HG03469 (cell line): ENCODE measurements at regions not wholly inside any gene's neighbourhood (a gene's known extent, or its start where the extent isn't known, plus 50 kb on each side); places are given as distances from the start of the nearest gene placed in this dataset.
"Not testable (repeated sequence)": the region's sequence is repeated elsewhere in the genome, so short reads cannot be mapped to it uniquely, and the experiment has no call there.

Source experiments
- ATAC-seq: cut with Tn5 transposase; IDR thresholded peaks from one replicate; pipeline ENCODE4 v1.9.1; 2021; ENCODE audit warnings: mild to moderate bottlenecking, moderate library complexity, moderate number of reproducible peaks; ENCODE audit not compliant: unreplicated experiment

DNA sequence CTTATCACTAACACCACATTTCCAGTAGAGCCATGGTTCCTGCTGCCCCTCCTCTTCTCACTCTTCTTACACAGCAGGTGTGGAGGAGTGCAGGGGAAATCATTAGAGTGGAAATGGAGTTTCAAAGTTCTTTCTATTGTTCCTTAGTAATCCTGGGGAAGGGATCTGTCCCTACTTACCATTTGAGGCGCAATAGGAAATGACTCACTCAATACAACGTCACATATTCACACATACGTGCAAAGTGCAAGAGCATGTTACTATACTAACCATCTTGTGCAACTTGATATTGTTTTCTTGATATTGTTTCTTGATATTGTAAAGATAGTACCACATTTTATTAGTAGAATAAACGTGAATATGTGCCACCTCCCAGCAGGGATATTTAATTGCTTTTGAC lies 1010.2 kb downstream of the DNAJB9 start:
- ATAC-seq, result no peak

GRCh38 chr7:109582211-109582610 lies 1012.5 kb downstream of the DNAJB9 start:
- ATAC-seq, result no peak

DNA sequence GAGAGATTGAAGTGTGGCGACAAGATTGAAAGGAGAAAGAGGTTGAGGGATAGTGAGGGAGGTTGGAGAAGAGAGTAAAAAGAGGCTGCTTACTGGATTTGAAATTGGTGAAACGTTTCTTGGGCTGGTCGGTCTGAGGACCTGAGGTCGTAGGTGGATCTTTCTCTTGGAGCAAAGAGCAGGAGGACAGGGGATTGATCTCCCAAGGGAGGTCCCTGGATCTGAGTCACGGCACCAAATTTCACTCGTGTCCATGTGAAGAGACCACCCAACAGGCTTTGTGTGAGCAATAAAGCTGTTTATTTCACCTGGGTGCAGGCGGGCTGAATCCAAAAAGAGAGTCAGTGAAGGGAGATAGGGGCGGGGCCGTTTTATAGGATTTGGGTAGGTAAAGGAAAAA lies 1027.3 kb downstream of the DNAJB9 start:
- ATAC-seq, result not testable (repeated sequence)

- ATAC-seq, result no peak
Observed at GRCh38 chr7:109611656-109612055, 1042.0 kb downstream of the DNAJB9 start.

DNA sequence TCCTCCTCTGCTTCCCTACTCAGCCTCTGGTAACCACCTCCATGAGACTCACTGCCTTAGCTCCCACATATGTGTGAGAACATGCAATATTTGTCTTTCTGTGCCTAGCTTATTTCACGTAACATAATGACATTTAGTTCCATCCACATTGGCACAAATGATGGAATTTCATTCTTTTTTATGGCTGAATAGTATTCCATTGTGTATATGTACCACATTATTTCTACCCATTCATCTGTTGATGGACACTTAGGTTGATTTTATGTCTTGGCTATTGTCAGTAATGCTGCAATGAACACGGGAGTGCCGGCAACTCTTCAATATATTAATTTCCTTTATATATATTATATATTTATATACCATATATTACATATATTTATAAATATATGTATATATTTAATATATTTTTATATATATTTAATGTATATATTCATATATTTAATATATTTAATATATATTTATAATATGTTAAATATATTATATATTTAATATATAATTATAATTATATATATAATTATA lies 1046.9 kb downstream of the DNAJB9 start:
- no peak for ATAC-seq

DNA sequence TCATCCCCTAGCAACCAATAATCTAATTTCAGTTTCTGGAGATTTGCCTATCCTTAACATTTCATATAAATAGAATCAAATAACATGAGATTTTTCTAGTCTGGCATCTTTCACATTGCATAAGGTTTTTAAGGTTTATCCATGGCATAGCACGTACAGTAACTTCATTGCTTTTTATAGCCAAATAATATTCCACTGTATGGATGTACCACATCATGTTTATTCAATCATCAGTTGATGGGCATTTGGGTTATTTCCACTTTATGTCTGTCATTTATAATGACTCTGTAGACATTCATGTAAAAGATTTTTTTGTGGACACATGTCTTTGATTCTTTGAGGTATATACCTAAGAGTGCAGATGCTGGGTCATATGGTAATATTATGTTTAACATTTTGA lies 1052.6 kb downstream of the DNAJB9 start:
- no peak for ATAC-seq

- not testable (repeated sequence) for ATAC-seq
Observed at GRCh38 chr7:109632890-109633289, 1063.2 kb downstream of the DNAJB9 start.

- ATAC-seq, result no peak
Observed at GRCh38 chr7:109635374-109635773, 1065.7 kb downstream of the DNAJB9 start.

- no peak for ATAC-seq
Observed at GRCh38 chr7:109637428-109637990, 1067.8 kb downstream of the DNAJB9 start.

GRCh38 chr7:109638321-109638720 lies 1068.6 kb downstream of the DNAJB9 start:
- ATAC-seq, result no peak

DNA sequence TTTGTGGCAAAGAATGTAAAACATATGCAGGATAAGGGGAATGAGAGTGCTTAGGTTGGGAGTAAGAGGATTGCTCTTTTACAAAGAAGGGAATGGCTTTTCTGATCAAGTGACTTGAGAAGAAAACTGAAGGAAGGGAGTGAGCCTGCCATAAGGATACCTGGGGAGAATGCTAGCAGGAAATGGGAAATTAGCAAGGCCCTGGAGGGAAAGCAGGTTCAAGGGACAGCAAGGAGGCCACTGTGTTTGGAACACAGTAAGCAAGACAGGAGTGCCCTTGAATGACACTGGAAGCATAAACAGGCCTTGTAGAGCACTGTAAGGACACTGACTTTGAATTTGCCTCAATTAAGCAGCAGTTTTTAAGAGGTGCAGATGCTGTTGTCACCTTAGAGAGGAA lies 1069.9 kb downstream of the DNAJB9 start:
- no peak for ATAC-seq

- no peak for ATAC-seq
Observed at GRCh38 chr7:109641445-109641844, 1071.8 kb downstream of the DNAJB9 start.

- ATAC-seq, result no peak
Observed at GRCh38 chr7:109646124-109646523, 1076.5 kb downstream of the DNAJB9 start.

DNA sequence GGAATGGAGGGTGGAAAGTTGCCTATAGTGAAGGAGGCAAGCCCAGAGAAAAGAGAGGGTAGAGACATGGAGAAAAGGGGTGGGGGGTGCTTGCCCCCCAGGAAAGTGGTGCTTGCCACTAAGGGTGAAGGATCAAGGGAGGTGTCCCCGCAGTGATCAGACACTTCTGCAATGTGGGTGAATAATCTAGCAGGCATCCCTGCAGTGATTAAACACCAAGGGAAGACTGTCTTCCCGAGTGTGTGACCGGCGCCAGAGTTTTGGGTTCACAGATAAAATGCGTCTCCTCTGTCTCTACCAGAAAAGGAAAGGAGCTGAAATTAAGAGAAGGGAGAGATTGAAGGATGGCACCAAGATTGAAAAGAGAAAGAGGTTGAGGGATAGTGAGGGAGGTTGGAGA lies 1076.9 kb downstream of the DNAJB9 start:
- ATAC-seq, result not testable (repeated sequence)

- not testable (repeated sequence) for ATAC-seq
Observed at GRCh38 chr7:109647263-109647662, 1077.6 kb downstream of the DNAJB9 start.

GRCh38 chr7:109659261-109659660 lies 1089.6 kb downstream of the DNAJB9 start:
- ATAC-seq, result no peak

GRCh38 chr7:109660401-109660800 lies 1090.7 kb downstream of the DNAJB9 start:
- no peak for ATAC-seq

- ATAC-seq, result no peak
Observed at GRCh38 chr7:109663806-109664205, 1094.1 kb downstream of the DNAJB9 start.

- not testable (repeated sequence) for ATAC-seq
Observed at GRCh38 chr7:109687269-109687668, 1117.6 kb downstream of the DNAJB9 start.

- not testable (repeated sequence) for ATAC-seq
Observed at GRCh38 chr7:109692613-109693012, 1122.9 kb downstream of the DNAJB9 start.

DNA sequence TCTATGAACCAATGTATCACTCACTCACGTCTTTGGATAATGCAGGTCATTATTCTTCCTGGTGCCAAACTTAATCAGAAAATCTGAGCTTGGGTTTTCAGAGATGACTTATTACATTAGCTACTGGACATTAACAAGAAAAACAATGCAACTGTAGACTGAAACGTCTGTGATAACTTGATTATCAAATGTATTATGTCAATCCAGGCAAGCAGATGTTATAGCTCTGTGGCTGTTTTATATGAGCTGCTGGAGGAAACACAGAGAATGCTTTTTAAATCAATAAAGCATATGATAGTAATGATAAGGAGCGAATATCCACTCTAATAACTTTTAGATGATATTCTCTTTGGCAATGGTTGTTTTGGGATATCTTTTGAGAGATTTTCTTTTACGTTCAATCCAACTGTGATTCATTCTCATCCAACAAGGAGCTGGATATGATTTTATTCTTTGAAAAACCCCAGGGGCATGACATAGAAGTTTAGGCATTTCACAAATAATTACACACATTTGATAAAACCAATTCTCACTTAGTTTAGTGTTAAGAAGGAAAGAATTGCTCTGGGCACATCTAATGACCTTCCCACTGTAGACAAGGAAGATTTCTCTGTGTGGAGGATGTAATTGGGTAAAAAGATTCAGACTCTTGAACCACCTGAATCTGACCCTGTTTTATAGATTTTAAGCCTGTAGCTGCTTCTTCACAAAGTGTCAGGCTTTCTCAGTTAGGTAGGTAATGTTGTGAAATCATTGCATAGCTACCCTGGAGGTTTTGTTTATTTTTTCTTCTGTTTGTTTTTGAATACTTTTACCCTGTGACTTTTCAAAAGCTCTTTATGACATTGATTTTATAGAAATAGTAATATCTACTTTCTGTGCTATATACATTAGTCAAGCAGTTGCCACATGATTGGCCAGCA lies 1124.7 kb downstream of the DNAJB9 start:
- no peak for ATAC-seq

DNA sequence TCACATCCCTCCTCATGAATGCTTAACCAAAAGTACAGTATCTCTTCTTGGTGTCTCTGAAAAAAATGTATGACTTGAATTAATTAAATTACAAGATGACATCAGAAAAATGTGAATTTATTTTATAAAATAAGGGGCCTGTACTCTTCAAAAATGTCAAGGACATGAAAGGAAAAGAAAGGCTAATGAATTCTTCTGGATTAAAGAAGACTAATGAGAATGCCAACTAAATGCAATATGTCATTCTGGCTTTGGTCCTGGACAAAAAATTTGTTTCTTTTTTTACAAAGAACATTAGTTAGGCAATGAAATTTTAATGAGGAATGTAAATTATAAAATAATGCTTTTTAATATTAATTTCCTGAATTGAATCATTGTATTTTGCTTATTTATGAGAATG lies 1125.7 kb downstream of the DNAJB9 start:
- no peak for ATAC-seq
